CD4-positive, alpha-beta T cell (primary cell): ENCODE measurements at regions not wholly inside any gene's neighbourhood (a gene's known extent, or its start where the extent isn't known, plus 50 kb on each side); places are given as distances from the start of the nearest gene placed in this dataset.

Source experiments
- ATAC-seq: fragments of 200-7000 bp; cut with Tn5 transposase; one replicate; pipeline ENCODE4 v1.10.0; 2022; ENCODE audit warnings: mild to moderate bottlenecking; ENCODE audit not compliant: poor library complexity
- CTCF ChIA-PET: fragments of 350-600 bp; sonication (Branson Sonifier 250); formaldehyde crosslinking; loops from one replicate; lab custom pipeline; 2021; ENCODE audit warnings: antibody characterized with exemption, inconsistent platforms; lab: Charles Lee
- POLR2A ChIA-PET: fragments of 350-600 bp; sonication (Branson Sonifier 250); formaldehyde crosslinking; loops from one replicate; lab custom pipeline; 2021; ENCODE audit warnings: antibody characterized with exemption, inconsistent platforms; lab: Charles Lee
- DNase-seq, 14 experiments: peaks; one replicate each; pipeline ENCODE4 v3.0.0-alpha.2; 2013 to 2020; ENCODE audit warnings: mixed read lengths in 2 of 14
- H3K27ac ChIP-seq, 2 donors: one replicate each; pipeline versions ENCODE4 v1.5.1 to v1.7.0; 2013; ENCODE audit warnings: low read length in 2 of 2, low read depth in 1 of 2, mild to moderate bottlenecking in 1 of 2
- H3K27me3 ChIP-seq, 2 experiments: 1 replicate in 1 of 2; 2 replicates in 1 of 2; pipeline versions ENCODE4 v1.6.1 to v1.7.0; 2013; ENCODE audit warnings: low read length in 2 of 2, control low read depth in 1 of 2, mild to moderate bottlenecking in 1 of 2, moderate library complexity in 1 of 2; ENCODE audit not compliant: insufficient read depth in 2 of 2, control insufficient read depth in 1 of 2
- H3K36me3 ChIP-seq: one replicate; pipeline ENCODE4 v1.6.1; 2013; ENCODE audit warnings: low read length, control low read depth; ENCODE audit not compliant: insufficient read depth
- H3K4me1 ChIP-seq: one replicate; pipeline ENCODE4 v1.6.1; 2013; ENCODE audit warnings: low read length, control low read depth; ENCODE audit not compliant: insufficient read depth
- H3K4me3 ChIP-seq: one replicate; pipeline ENCODE4 v1.5.1; 2013; ENCODE audit warnings: mild to moderate bottlenecking, low read length, moderate library complexity
- H3K9me3 ChIP-seq, 2 experiments: 1 replicate in 1 of 2; 2 replicates in 1 of 2; pipeline versions ENCODE4 v1.6.1 to v1.7.0; 2013; ENCODE audit warnings: low read length in 2 of 2, mild to moderate bottlenecking in 2 of 2, control low read depth in 1 of 2, moderate library complexity in 1 of 2; ENCODE audit not compliant: control insufficient read depth in 1 of 2, insufficient read depth in 1 of 2
- H3K27ac Mint-ChIP-seq: one replicate; pipeline ENCODE4 v1.8.0; 2020; ENCODE audit warnings: mixed read lengths
- H3K27me3 Mint-ChIP-seq: one replicate; pipeline ENCODE4 v1.8.0; 2021; ENCODE audit warnings: mixed read lengths
- H3K36me3 Mint-ChIP-seq: one replicate; pipeline ENCODE4 v1.8.0; 2021; ENCODE audit warnings: low read depth, mixed read lengths
- H3K4me1 Mint-ChIP-seq: one replicate; pipeline ENCODE4 v1.8.0; 2021; ENCODE audit warnings: low read depth, mixed read lengths
- H3K4me3 Mint-ChIP-seq: one replicate; pipeline ENCODE4 v1.8.0; 2020; ENCODE audit warnings: mild to moderate bottlenecking, mixed read lengths
- H3K9me3 Mint-ChIP-seq: one replicate; pipeline ENCODE4 v1.8.0; 2020; ENCODE audit warnings: mixed read lengths
- intact Hi-C, 2 experiments: fragments of 100-400 bp; cut with DNase I in 1 of 2; cut with micrococcal nuclease in 1 of 2; formaldehyde crosslinking; loops; one replicate each; pipeline versions ENCODE4 v1.15.1 to v1.9.0; 2023 to 2025; cut with DNase I, micrococcal nuclease
- TF ChIP-seq, protein P1 (sequence below): fragments of 200-600 bp; IDR thresholded peaks from one replicate; pipeline ENCODE4 v1.8.0; 2022; ENCODE audit warnings: antibody characterized with exemption, mild to moderate bottlenecking

DNA sequence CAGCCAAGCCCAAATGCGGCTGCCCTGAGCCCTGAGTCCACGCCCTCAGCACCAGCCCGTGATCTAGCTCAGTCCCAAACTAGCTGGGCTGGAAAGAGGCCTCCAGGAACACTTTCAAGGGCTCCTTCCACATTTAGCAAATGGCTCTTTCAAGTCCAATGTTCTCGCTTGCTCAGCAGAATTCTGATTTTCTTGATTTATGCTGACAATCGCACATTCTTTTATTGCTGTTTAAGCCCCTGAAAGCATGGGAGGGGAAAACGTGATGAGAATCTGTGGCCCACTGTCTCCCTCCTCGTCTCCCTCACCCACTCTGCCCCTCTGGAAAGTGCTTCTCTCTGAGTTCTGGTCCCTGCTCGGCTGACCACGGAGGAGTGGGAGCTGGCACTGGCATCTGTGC is 293.8 kb downstream of the FOXL1 start:
- Histone ChIP-seq H3K4me1 (no peaks in the 10 kb centered on the region), H3K9me3 (peaks cover 0 to 21% of the 10 kb centered on the region in 2 experiments), H3K36me3 (no peaks in the 10 kb centered on the region), H3K27ac (no peak overlapping the region), H3K27me3 (peaks cover 4 to 5% of the 10 kb centered on the region in 2 experiments), H3K4me3 (no peak overlapping the region)
- peaks cover 32% of the 10 kb centered on the region for H3K27me3 Mint-ChIP-seq
- intact Hi-C loops: loop anchor here in 1 of 2 experiments (5.0 kb wide), 1 partner anchor 310 kb away; no protein-coding TSS in a partner anchor
- DNase-seq (no peak), ATAC-seq (no peak)
- POLR2A ChIA-PET: no interaction called here
- TF ChIP-seq, protein P1, sequence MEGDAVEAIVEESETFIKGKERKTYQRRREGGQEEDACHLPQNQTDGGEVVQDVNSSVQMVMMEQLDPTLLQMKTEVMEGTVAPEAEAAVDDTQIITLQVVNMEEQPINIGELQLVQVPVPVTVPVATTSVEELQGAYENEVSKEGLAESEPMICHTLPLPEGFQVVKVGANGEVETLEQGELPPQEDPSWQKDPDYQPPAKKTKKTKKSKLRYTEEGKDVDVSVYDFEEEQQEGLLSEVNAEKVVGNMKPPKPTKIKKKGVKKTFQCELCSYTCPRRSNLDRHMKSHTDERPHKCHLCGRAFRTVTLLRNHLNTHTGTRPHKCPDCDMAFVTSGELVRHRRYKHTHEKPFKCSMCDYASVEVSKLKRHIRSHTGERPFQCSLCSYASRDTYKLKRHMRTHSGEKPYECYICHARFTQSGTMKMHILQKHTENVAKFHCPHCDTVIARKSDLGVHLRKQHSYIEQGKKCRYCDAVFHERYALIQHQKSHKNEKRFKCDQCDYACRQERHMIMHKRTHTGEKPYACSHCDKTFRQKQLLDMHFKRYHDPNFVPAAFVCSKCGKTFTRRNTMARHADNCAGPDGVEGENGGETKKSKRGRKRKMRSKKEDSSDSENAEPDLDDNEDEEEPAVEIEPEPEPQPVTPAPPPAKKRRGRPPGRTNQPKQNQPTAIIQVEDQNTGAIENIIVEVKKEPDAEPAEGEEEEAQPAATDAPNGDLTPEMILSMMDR: no peak
- no peak overlapping the region for H3K27ac Mint-ChIP-seq
- no peaks in the 10 kb centered on the region for H3K9me3 Mint-ChIP-seq
- CTCF ChIA-PET: no interaction called here
- H3K4me1 Mint-ChIP-seq: no peaks in the 10 kb centered on the region
- H3K4me3 Mint-ChIP-seq: no peak overlapping the region
- H3K36me3 Mint-ChIP-seq: no peaks in the 10 kb centered on the region

DNA sequence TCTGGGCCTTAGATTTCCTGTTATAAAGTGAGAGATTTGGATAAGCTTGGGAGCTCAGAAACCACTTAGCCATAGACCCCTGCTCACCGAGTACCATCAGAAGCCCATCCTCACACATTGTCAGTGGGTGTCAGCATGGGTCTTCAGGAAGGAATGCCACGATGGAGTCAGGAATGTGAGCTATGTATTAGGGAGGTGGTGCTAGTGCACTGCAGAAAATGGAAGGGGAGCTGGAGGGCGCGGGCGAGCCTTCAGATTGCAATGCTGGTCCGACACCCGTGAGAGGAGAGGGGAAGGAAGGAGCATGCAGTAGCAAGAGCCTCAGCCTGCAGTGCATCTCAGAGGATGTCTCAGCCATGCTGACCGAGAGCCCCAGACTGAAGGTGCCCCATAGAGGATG is 294.5 kb downstream of the FOXL1 start:
- DNase-seq (no peak), ATAC-seq (no peak)
- H3K4me1 Mint-ChIP-seq: no peaks in the 10 kb centered on the region
- Histone ChIP-seq H3K36me3 (no peaks in the 10 kb centered on the region), H3K9me3 (peaks cover 0 to 22% of the 10 kb centered on the region in 2 experiments), H3K27me3 (peaks cover 4 to 7% of the 10 kb centered on the region in 2 experiments), H3K4me3 (no peak overlapping the region), H3K27ac (no peak overlapping the region), H3K4me1 (no peaks in the 10 kb centered on the region)
- H3K36me3 Mint-ChIP-seq: no peaks in the 10 kb centered on the region
- H3K4me3 Mint-ChIP-seq: no peak overlapping the region
- TF ChIP-seq, protein P1: no peak
- ChIA-PET POLR2A (no interaction called here), CTCF (no interaction called here)
- intact Hi-C loops: loop anchor here in 1 of 2 experiments (5.0 kb wide), 1 partner anchor 311 kb away; no protein-coding TSS in a partner anchor
- H3K27me3 Mint-ChIP-seq: peaks cover 33% of the 10 kb centered on the region
- no peaks in the 10 kb centered on the region for H3K9me3 Mint-ChIP-seq
- H3K27ac Mint-ChIP-seq: no peak overlapping the region

DNA sequence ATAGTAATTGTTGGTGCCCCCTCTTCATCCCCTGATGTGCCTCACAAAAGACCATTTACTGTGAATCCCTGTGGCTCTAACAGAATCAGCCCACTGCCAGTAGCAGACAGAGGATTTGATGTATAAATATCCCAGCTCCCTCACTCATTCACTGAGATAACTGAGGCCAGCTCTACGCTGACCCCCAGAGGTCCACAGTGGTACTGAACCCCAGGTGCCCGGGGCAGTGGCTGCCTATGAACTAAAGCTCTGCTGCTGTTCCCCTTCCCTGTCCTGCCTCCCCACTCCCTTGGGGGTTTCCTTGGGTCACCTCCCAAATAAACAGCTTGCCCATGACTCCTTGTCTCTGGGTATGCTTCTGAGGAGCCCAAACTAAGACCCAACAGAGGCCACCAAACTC is 295.8 kb downstream of the FOXL1 start:
- CTCF ChIA-PET: interaction anchor here (0.9 kb wide), 1 partner anchor 11 kb away, joined by 3 read pairs; no protein-coding TSS in a partner anchor
- ATAC-seq (no peak), DNase-seq (peak in 1 of 14 experiments; percentile 11)
- TF ChIP-seq, protein P1: peak; percentile 10
- H3K4me3 ChIP-seq: no peak overlapping the region
- peaks cover 39% of the 10 kb centered on the region for H3K27me3 Mint-ChIP-seq
- POLR2A ChIA-PET: no interaction called here
- H3K9me3 Mint-ChIP-seq: no peaks in the 10 kb centered on the region
- H3K4me3 Mint-ChIP-seq: no peak overlapping the region
- H3K36me3 ChIP-seq: no peaks in the 10 kb centered on the region
- no peaks in the 10 kb centered on the region for H3K36me3 Mint-ChIP-seq
- no peaks in the 10 kb centered on the region for H3K4me1 ChIP-seq
- H3K4me1 Mint-ChIP-seq: no peaks in the 10 kb centered on the region
- H3K9me3 ChIP-seq: peaks cover 0 to 26% of the 10 kb centered on the region in 2 experiments
- no peak overlapping the region for H3K27ac Mint-ChIP-seq
- H3K27ac ChIP-seq: no peak overlapping the region
- intact Hi-C loops: loop anchor here in 1 of 2 experiments (5.0 kb wide), 1 partner anchor 312 kb away; no protein-coding TSS in a partner anchor
- H3K27me3 ChIP-seq: peaks cover 12 to 13% of the 10 kb centered on the region in 2 experiments
